ENCODE measurements at regions not wholly inside any gene's neighbourhood (a gene's known extent, or its start where the extent isn't known, plus 50 kb on each side); places are given as distances from the start of the nearest gene placed in this dataset.

GRCh38 chr12:88865537-88865936, 285.3 kb upstream of the KITLG start:
- Histone ChIP-seq H2AFZ (ENCODE audit: control insufficient read depth, low read length) (peak overlapping the region; percentile 27), H3K27me3 (ENCODE audit: control insufficient read depth, extremely low read depth, insufficient read depth, low read length) (no peaks in the 10 kb centered on the region), H3K9me3 (ENCODE audit: control insufficient read depth, low read depth, low read length) (no peaks in the 10 kb centered on the region), H3K9ac (ENCODE audit: control insufficient read depth, extremely low read depth, insufficient read depth, low read length) (no peak overlapping the region), H3K4me1 (ENCODE audit: control insufficient read depth, extremely low read depth, insufficient read depth, low read length) (peaks cover 11% of the 10 kb centered on the region), H3K79me2 (ENCODE audit: control insufficient read depth, insufficient read depth, low read length) (no peaks in the 10 kb centered on the region), H3K9me1 (ENCODE audit: control insufficient read depth, extremely low read depth, insufficient read depth, low read length) (no peaks in the 10 kb centered on the region), H3K4me2 (ENCODE audit: control insufficient read depth, extremely low read depth, insufficient read depth, low read depth, low read length) (peak overlapping the region; percentile 35), H3K36me3 (ENCODE audit: control insufficient read depth in 2 of 2, extremely low read depth in 1 of 2, insufficient read depth in 2 of 2, low read length in 2 of 2) (no peaks in the 10 kb centered on the region), H4K20me1 (ENCODE audit: control insufficient read depth, extremely low read depth, insufficient read depth, low read length) (no peaks in the 10 kb centered on the region), H3K4me3 (ENCODE audit: control insufficient read depth in 2 of 3, extremely low read depth in 1 of 3, insufficient read depth in 2 of 3, low read depth in 1 of 3, low read length in 3 of 3) (no peak overlapping the region), H3K27ac (ENCODE audit: control insufficient read depth, insufficient read depth, low read length) (peak overlapping the region; percentile 24)
- dilution Hi-C loops (cut with MboI; ENCODE audit: extremely low pct_ligation_motif_present, low sequenced_read_pairs) = no loop called here
- peak; percentile 83 for FAIRE-seq
- TF ChIP-seq EZH2 (IDR thresholded peaks at IDR 0.05; ENCODE audit: low read length) = no peak
- TF ChIP-seq CTCF (optimal IDR thresholded peaks at IDR 0.05 in 1 of 3, IDR thresholded peaks at IDR 0.05 in 1 of 3, conservative IDR thresholded peaks at IDR 0.05 in 1 of 3; ENCODE audit: extremely low read depth in 1 of 3, insufficient read depth in 2 of 3, low read length in 3 of 3) = no peak
- DNase-seq (ENCODE audit: low read depth, low spot score) = peak; percentile 23

GRCh38 chr12:88860851-88861250, 280.6 kb upstream of the KITLG start:
- dilution Hi-C loops (cut with MboI; ENCODE audit: extremely low pct_ligation_motif_present, low sequenced_read_pairs) = no loop called here
- H3K9me1 ChIP-seq (ENCODE audit: control insufficient read depth, extremely low read depth, insufficient read depth, low read length) = no peaks in the 10 kb centered on the region
- no peak overlapping the region for H3K4me3 ChIP-seq (ENCODE audit: control insufficient read depth in 2 of 3, extremely low read depth in 1 of 3, insufficient read depth in 2 of 3, low read depth in 1 of 3, low read length in 3 of 3)
- H3K27me3 ChIP-seq (ENCODE audit: control insufficient read depth, extremely low read depth, insufficient read depth, low read length) = no peaks in the 10 kb centered on the region
- H3K4me2 ChIP-seq (ENCODE audit: control insufficient read depth, extremely low read depth, insufficient read depth, low read depth, low read length) = no peak overlapping the region
- DNase-seq (ENCODE audit: low read depth, low spot score) = no peak
- peaks cover 8% of the 10 kb centered on the region for H3K4me1 ChIP-seq (ENCODE audit: control insufficient read depth, extremely low read depth, insufficient read depth, low read length)
- H3K9me3 ChIP-seq (ENCODE audit: control insufficient read depth, low read depth, low read length) = no peaks in the 10 kb centered on the region
- FAIRE-seq = no peak
- no peak overlapping the region for H3K9ac ChIP-seq (ENCODE audit: control insufficient read depth, extremely low read depth, insufficient read depth, low read length)
- H3K36me3 ChIP-seq (ENCODE audit: control insufficient read depth in 2 of 2, extremely low read depth in 1 of 2, insufficient read depth in 2 of 2, low read length in 2 of 2) = no peaks in the 10 kb centered on the region
- H3K27ac ChIP-seq (ENCODE audit: control insufficient read depth, insufficient read depth, low read length) = no peak overlapping the region
- TF ChIP-seq CTCF (optimal IDR thresholded peaks at IDR 0.05 in 1 of 3, IDR thresholded peaks at IDR 0.05 in 1 of 3, conservative IDR thresholded peaks at IDR 0.05 in 1 of 3; ENCODE audit: extremely low read depth in 1 of 3, insufficient read depth in 2 of 3, low read length in 3 of 3) (no peak), EZH2 (IDR thresholded peaks at IDR 0.05; ENCODE audit: low read length) (no peak)
- H4K20me1 ChIP-seq (ENCODE audit: control insufficient read depth, extremely low read depth, insufficient read depth, low read length) = no peaks in the 10 kb centered on the region
- no peak overlapping the region for H2AFZ ChIP-seq (ENCODE audit: control insufficient read depth, low read length)
- H3K79me2 ChIP-seq (ENCODE audit: control insufficient read depth, insufficient read depth, low read length) = no peaks in the 10 kb centered on the region
